Stimulated activated CD8-positive, alpha-beta memory T cell treated with anti-CD3 and anti-CD28 coated beads, Interleukin-7, amount 100 ng/mL, for 24 hours (primary cell): ENCODE measurements at regions not wholly inside any gene's neighbourhood (a gene's known extent, or its start where the extent isn't known, plus 50 kb on each side); places are given as distances from the start of the nearest gene placed in this dataset.

Experiments used
- DNase-seq: peaks from one replicate; pipeline ENCODE4 v3.0.0-alpha.2; 2020; ENCODE audit warnings: low read depth

GRCh38 chr3:40817017-40817416, 292.3 kb downstream of the ZNF621 start:
- no peak for DNase-seq

DNA sequence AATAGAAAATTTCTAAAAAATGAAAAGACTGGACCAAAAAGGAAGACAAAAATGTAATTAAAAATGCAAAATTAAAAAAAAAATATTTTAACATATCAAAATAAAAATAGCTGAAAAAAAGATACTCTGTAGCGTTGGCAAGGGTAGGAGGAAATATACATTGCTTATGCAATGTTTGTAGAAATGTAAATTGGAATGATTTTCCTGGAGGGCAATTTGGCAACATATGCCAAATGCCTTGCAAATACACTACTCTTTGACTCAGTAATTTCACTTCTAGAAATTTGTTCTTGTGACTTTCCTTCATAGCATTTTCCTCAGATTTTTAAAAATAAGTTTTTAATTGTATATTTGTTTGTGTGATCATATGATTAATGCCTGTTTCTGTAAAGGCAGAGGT, 296.6 kb downstream of the ZNF621 start:
- no peak for DNase-seq

DNA sequence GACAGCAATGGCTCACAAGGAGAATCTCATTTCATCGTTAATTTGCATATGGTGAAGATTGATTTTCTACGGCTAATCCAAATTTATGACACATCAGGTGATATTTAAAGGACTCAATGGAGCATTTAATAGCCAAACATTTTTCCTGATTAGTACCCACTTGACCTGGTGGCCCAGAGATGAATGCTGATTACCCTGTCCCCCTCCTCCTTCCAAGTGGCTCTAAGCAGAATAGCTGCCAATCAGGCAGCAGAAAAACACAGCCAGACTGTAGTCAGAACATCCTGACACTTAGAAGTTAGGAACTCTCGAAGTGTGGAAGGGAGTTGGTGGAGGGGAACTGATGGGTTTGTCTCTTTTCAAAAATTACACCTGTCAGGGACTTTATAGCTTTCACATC, 302.5 kb downstream of the ZNF621 start:
- no peak for DNase-seq

- no peak for DNase-seq
Observed at GRCh38 chr3:40827942-40828688, 303.4 kb downstream of the ZNF621 start.

- no peak for DNase-seq
Observed at GRCh38 chr3:40828741-40829415, 304.1 kb downstream of the ZNF621 start.

DNA sequence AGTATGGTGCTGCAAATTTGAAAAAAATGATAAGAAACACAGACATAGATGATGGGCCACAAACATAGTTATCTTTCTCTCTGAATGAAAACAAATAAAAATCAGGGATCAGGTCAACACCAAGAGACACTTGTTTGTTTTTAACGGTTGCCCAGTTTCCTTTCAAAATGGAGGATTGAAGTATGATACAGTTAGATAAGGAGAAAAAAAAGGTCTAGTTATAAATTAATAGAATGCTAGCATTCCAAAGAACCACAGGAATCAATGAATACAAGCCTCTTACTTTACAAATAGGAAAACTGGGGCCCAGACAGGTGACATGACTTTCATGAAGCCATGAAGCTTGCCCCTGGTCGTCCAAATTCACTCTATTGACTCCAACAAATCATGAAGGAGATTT, 305.1 kb downstream of the ZNF621 start:
- no peak for DNase-seq

- no peak for DNase-seq
Observed at GRCh38 chr3:40837300-40837699, 312.5 kb downstream of the ZNF621 start.

DNA sequence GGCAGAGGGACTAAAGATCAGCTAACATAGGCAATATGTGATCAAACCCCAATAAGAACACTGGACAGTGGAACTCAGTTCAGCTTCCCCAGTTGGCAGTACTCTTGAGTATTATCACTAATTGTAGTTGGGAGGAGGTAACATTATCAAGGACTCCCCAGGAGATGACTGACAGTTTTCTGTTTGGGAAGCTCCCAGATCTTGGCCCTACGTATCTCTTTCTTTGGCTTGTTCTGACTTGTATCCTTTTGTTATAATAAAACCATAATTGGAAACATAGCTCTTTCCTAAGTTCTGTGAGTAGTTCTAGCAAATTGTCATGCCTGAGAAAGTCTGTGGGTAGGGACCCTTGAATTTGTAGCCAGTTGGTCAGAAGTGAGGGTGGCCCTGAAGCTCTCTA, 316.4 kb downstream of the ZNF621 start:
- no peak for DNase-seq

DNA sequence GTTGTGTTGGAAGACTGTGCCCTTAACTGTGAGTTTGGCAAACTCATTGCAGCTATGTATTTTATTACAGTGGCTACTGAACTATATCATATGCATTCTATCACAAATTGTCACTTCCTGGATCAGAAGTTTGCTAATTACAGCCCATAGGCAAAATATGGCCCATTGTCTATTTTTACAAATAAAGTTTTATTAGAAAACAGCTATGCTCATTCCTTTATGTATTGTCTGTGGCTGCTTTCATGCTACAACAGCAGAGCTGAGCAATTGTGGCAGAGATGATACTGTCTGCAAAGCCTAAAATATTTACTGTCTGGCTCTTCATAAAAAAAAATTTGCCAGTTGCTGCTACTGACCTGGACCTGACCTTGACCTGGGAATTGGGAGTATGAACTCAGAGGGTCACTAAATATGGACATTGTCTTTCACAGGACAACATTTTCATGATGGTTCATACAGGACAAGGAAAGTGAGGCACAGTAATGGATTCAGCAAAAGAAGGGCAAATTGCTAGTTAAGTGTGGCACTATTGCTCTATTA, 316.9 kb downstream of the ZNF621 start:
- no peak for DNase-seq

- no peak for DNase-seq
Observed at GRCh38 chr3:40842714-40843113, 318.0 kb downstream of the ZNF621 start.

DNA sequence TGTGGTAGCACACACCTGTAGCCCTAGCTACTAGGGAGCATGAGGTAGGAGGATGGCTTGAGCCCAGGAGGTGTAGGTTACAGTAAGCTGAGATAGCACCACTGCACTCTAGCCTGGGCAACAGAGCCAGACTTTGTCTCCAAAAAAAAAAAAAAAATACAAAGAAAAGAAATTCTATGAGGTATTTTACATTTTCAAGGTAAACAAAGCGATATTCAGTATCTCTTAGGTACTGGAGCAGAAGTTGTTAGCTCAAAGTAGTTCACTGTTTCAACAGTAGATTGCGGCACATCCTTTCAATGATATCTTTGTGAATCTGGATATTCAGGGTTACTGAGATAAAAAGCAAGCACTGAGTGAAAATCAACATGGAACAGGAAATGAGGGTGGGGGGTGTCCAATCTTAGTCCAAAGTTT, 318.5 kb downstream of the ZNF621 start:
- no peak for DNase-seq

DNA sequence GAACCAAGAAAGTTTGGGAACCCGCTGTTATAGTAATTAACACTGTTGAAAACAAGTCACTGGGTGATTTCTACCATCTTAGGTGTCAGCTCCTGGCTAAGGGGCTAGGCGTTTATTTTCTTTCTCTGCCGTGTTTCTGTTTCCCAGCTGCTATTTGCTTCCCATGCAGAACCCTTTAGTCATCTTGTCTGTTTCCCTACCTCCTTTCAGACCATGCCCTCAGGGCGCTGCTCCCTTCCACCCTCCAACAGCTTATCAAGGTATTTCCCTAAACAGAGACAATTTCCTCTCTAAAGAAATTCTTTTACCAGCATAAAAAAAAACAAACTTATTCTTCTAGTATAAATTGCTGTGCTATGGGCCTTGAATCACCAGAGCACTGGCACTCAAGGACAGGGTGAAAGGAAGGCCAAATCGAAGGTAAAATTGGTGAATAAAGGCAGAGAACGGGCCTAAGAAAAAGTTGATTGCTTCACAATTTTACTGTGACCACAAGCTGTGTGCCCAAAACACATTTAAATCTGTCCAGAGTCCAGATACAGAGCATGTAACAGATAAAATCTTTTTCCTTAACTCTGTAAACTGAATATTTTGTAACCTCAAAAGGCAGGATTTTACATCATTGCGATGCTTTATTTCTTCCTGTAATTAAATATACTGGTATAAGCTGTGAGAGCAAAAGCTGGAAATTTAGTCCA, 319.2 kb downstream of the ZNF621 start:
- DNase-seq, result no peak

- DNase-seq, result no peak
Observed at GRCh38 chr3:40844896-40845295, 320.1 kb downstream of the ZNF621 start.

DNA sequence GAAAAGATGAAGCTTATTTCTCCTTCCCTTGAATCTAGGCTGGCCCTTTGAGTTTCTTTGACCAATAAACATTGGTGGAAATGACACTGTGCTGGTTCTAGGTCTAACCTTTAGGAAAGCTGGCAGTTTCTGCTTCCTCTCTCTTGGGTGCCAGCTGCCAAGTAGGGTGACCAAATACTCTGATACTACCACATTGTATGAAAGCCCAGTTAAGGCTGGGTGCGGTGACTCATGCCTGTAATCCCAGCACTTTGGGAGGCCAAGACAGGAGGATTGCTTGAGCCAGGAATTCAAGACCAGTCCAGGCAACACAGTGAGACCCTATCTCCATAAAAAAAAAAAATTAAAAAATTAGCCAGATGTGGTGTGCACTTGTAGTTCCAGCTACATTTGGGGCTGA, 320.7 kb downstream of the ZNF621 start:
- no peak for DNase-seq

DNA sequence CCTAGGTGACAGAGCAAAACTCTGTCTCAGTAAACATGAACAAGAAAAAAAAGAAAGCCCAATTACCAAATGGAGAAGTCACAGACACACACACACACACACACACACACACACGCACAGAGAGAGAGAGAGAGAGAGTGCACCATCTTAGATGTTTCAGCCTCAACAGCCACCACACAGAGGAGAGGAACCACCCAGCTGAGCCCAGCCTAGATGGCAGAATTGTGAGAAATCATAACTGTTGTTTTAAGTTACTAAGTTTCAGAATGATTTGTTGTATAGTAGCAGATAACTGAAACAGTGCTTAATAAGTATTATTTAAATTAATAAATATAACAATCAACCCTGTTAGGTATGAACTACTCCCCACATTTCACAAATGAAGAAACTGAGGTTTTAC, 321.2 kb downstream of the ZNF621 start:
- no peak for DNase-seq

DNA sequence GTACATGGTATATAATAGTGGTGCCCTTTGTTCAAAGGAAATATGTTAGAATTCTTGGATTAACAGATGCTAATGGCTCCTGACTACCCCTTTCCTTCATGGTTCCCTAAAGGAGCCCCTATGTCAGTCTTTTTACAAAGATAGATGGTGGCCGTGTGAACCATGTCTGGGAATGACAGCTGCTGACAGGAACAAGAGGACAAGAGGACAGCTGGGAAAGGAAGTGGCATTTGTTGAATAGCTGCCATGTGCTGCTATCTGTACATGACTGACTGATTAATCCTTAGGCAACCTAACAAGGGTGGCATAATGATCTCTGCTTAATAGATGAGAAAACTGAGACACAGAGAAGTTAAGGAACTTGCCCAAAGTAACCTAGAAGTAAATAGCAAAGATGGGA, 321.7 kb downstream of the ZNF621 start:
- no peak for DNase-seq

GRCh38 chr3:40847551-40847992, 322.8 kb downstream of the ZNF621 start:
- no peak for DNase-seq

DNA sequence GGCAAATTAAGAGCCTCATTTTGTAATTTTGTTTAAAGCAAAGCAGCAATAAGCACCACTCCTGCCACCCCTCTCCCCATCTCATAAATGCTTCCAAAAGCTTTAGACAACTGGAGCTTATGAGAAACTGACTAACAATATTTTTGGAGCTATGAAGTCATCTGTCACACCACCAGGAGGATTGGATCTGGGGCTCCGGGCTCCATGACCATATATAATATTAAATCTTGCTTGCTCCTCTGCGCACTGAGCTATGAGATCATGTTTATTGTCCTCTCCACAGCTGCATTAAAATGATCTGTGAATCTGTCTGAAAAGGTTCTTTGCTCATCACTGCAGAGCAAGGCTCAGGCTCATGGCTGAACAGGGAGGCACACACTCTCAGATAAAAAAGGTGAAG, 323.7 kb downstream of the ZNF621 start:
- no peak for DNase-seq

- DNase-seq, result no peak
Observed at GRCh38 chr3:40850861-40851260, 326.1 kb downstream of the ZNF621 start.

- no peak for DNase-seq
Observed at GRCh38 chr3:40851836-40852235, 327.1 kb downstream of the ZNF621 start.

DNA sequence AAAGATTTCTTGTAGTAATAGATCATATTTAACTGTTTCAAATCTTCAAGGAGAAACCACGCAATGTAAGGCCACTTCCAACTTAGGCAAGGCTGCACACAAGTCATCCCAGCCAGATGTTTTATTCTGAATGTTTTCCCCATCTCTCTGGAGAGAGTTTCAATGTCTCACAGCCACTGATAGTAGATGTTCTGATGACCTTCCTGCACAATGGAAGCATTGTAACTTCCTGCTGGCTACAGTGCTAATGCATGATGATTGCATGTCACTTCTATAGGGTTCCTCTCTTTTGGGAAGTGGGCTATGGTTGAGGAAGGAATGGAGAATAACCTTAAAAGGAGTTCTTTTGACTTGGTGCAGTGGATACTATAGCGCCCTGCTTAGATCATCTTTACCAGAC, 328.0 kb downstream of the ZNF621 start:
- DNase-seq, result no peak

GRCh38 chr3:40853474-40853873, 328.7 kb downstream of the ZNF621 start:
- DNase-seq, result no peak

DNA sequence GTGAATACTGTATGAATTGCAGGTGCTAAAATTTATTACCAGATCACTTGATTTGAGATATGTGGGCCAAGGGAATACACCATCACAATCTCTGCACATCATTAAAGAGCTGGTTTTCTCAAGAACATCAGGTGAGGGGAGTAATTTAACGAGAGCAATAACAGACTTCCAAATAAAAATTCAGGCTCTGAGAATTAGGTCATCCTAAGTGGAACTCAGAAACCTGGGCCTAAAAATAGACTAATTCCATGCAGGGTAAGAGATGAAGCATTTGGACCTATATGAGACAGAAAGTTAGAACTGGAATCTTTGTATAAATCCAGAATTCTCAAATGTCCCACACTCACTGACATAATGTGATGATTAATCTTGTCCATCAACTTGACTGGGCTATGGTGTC, 331.1 kb downstream of the ZNF621 start:
- no peak for DNase-seq
